HG02943 (cell line): ENCODE measurements at regions not wholly inside any gene's neighbourhood (a gene's known extent, or its start where the extent isn't known, plus 50 kb on each side); places are given as distances from the start of the nearest gene placed in this dataset.

ENCODE experiments used
- ATAC-seq: cut with Tn5 transposase; IDR thresholded peaks from one replicate; pipeline ENCODE4 v1.9.1; 2021; ENCODE audit warnings: mild to moderate bottlenecking, low read depth, moderate library complexity; ENCODE audit not compliant: unreplicated experiment

DNA sequence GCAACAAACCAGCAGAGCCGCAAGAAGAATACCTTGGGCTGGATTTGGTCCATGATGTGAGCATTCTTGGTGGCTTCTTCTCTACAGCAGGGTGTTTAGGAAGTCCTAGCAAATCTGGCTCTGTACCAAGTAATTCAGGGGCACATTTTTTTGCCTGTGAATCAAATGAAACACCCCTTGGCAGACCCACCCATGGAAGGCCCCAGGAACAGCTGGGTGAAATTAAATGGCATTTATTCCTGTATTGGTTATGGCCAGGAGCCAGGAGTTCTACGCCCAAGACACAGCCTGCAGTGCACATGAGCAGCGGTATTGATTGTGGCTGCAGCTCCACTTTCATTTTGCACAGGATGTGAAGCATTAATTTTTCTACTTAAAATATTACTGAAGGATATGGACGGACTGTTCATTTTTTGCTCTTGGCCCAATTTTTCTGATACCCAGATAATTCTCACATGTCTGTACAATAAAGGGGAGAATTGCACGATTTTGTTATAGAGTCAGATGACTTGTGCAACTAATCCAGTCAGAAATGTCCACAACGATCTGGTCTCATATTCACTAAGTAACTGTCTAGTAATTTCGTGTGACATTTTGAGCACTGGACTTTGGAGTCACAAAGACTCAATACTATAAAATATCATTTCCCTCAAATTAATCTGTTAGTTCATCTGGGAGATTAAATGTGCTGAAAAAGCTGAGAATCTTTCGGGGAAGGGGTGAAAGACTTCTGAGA is 120.7 kb upstream of the APC start:
- ATAC-seq, result no peak

GRCh38 chr5:112625246-112625645 is 112.4 kb upstream of the APC start:
- no peak for ATAC-seq

GRCh38 chr5:112625689-112626438 is 111.8 kb upstream of the APC start:
- ATAC-seq, result no peak

- ATAC-seq, result no peak
Observed at GRCh38 chr5:112626715-112627114, 111.0 kb upstream of the APC start.

DNA sequence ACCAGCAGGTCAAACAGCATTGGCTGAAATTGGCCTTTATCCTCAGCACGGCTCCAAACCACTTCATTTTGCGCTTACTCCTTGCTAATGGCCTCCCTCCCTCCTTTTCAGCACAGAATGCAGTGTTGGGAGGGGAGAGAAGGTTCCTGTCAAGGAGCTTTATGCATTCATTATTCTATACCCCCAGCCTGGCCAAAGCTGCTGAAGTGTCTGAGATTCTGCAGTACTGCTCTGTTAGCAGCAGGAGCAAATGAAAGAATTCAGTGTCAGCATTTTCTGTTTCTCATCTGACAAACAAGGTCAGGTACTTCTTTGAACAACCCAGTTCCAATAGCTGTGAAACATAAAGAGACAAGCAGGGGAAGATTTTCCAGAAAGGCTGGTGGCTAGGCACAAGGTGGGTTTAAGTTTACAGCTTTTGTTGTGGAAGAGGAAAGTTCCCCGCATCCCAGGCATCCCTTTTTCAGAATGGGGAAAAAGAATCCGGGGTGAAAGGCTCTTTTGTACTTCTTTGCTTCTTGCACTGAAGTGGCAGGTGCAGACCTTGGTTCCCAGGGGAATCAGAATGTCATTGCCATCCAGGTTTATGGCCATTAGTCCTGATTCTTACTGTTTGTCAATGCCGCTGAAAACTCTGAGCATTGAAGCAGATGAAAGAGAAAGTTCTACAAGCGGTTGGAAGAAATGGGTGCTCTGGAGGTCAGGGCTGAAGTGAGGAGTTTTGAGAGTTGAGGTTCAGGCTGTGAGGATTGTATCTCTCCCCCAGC is 109.3 kb upstream of the APC start:
- no peak for ATAC-seq

DNA sequence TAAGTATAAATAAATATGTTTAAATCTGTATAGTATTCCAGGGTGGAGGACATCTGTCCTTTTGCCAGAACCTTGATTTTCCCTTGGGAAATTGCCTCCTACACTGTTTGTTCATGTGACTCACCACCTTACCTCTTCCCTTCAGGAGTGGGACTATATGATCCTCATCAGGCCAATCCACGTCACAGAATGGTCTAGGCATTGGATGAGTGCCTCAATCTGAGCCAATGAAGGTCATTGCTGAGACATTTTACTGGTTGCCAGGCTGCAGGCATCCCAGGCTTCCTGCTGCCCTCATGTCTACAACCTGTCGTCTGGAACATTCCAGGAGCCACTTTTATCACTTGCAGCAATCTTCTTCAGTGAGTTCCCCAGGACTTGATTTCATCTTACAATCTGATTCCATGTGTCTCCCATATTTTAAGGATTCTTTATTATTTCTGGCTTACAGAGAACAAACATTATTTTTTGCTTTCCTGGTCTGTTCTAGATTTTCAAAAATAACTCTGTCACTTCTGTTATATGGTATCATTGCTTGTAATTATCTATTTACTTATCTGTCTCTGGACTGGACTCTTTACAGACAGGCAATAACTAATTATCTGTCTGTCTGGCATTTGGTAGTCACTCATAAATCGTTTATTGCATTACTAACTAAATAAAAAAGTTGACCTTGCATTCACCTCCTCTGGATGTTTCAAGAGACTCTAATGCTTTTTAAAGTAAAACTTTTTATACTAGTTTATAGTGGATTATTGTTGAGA is 107.3 kb upstream of the APC start:
- ATAC-seq, result no peak

GRCh38 chr5:112634166-112634565 is 103.5 kb upstream of the APC start:
- no peak for ATAC-seq

DNA sequence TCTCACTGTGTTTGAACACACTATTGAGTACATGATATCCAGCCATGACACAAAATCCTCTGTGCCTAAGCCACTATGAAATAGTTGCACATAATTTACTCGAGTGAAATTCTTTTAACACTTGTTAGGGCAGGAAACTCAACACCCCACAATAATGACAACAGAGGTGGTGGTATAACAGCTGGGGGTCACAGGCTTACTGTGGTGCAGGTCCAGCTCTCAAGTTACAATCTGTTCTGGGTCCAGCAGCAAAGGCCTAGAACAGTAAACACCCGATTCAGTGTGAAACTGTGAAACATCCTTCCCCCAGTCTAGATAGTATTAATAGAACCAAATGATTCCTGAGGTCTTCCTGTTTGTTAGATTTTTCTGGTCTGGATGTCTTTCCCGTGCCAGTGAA is 102.9 kb upstream of the APC start:
- no peak for ATAC-seq

DNA sequence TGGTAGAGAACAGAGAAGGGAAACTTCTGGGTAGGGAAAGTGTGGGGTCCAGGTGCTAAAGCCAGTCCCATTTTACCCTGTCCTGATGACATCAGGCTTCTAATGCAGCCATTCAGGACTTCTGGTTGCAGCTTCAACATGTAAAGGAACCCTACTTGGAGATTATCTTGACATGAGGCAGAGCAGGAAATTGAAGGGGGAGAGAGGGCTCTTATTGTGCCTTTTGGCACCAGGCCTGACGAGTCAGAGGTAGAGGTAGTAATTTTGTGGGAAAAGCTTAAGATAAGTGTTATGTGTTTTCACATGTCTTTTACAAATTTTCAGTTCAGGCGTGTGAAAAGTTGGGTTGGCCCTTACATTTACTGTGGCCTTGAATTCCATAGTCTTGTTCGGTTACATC is 102.4 kb upstream of the APC start:
- no peak for ATAC-seq

DNA sequence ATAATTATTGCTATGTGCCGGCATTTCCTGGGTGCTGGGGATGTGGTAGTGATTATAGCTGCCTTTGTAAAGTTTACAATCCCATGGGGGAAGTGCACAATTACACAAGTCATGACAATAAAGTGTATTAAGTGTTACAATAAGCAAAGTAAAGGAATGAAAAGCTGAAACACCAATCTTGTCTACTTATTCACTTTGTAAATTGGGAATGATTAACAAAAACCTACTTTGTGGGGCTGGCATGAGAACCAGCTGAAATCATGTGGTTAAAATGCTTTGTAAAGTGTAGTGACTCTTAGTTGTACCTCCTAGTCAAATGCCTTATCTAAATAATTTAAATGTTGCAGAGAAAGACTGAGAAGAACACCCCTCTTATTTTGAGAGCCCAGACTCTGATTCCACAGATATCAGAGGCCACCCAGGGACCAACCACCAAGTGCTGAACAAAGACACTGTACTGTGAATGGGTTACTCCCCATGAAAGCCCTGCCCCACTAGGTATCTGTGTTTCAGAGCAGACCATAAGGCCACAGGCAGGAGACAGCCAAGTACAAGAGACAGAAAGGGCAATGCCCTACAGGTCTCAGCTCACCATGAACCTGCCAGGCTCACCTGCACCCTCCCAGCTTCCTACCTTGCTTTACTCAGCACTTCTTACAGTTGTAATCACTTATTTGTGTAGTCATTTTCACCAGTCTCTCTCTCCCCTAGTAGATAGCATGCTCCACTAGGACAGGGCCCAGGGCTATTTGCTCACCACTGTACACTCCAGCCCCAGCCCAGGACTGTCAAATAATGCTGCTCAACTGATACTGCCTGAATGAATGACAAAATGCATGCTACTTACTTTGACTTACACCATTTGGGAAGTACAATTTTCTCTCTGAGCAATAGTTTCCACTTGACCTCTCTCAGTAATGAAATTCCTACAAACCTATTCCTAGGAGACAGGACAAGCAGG is 101.6 kb upstream of the APC start:
- ATAC-seq, result no peak

- ATAC-seq, result no peak
Observed at GRCh38 chr5:112636751-112637150, 100.9 kb upstream of the APC start.

DNA sequence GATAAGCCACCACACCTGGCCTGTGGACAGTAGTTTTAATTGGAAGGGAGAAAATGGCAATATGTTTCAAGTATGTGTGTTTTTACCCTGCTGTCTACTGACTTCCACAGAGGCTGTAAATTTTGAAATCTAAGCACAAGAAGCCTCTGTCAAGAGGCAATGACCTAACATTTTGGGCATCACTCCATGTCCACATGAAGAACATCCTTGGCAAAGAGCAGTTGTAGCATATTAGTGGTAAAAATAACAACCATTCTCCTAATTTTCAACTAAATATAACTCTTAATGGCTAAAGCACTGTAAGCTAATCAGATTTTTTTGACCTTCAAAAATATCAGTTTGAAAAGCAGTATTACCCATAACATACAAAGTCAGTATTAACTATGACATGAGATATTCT is 100.3 kb upstream of the APC start:
- no peak for ATAC-seq

DNA sequence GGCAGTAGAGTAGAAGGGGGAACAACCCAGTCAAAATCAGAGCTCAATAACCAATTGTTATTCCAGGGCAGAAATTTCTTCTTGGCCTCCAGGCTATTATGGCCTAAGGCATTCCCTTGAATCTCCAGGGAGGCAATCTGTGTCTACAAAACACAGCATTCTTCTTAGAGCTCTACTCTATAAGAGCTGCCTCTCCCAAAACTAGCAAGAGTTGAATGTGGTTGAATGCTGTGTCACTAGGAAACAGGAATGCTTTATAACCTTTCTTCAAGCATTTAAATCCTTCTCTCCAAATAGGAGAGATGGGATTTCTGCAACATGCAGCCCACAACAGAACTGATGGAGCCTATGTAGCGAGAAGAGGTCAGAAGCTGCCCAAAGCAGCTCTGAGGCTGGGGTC is 97.1 kb upstream of the APC start:
- ATAC-seq, result no peak

DNA sequence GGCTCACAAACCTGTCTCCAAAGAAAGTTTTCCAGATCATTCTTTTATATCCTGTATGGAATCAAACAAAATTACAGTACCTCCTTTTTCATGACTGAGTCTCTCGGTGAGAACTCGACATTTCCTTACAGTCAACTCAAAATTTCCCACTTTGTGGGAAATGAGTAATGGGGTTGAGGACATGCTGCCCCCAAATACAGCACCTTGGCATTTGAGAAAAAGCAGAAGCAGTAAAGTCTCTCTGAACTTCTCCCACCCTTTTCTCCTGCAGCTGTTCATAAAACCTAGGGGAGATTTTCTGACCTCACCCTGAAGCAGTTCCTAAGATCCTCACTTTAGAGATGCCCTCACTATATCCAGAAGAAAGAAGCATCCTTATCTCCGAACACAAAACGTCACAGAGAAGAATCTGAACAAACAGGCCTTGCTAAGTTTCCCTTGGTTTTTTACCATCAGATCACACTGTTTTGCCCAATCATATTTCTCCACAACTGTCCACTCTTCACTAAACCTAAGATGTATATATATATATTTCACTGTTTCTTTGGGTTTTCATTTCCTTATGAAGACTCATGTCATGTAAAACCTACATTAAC is 96.1 kb upstream of the APC start:
- no peak for ATAC-seq

GRCh38 chr5:112642885-112643284 is 94.8 kb upstream of the APC start:
- no peak for ATAC-seq

DNA sequence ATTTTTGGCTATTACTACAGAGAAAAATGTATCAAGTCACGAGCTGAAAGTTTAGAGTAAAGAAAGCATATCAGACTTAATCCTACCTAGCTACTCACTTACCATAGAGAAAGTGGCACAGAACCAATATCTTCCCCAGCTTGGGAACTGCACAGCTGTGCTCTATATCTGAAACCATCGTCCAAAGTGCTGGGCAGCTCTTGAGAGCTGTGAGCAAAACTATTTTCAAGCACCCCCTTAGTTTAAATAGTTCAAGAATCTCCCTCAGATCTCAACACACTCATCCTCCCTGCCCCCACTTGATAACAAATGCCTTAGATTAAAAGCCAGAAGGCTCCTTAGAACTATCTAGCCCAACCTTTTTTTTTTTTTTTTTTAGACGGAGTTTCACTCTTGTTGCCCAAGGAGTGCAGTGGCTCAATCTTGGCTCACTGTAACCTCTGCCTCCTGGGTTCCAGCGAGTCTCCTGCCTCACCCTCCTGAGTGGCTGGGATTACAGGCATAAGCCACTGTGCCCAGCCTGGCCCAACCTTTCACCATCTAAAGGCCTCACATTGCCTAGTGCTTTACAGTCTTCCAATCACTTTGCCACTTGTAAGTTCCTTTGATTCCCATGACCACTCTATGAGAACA is 94.2 kb upstream of the APC start:
- ATAC-seq, result no peak

DNA sequence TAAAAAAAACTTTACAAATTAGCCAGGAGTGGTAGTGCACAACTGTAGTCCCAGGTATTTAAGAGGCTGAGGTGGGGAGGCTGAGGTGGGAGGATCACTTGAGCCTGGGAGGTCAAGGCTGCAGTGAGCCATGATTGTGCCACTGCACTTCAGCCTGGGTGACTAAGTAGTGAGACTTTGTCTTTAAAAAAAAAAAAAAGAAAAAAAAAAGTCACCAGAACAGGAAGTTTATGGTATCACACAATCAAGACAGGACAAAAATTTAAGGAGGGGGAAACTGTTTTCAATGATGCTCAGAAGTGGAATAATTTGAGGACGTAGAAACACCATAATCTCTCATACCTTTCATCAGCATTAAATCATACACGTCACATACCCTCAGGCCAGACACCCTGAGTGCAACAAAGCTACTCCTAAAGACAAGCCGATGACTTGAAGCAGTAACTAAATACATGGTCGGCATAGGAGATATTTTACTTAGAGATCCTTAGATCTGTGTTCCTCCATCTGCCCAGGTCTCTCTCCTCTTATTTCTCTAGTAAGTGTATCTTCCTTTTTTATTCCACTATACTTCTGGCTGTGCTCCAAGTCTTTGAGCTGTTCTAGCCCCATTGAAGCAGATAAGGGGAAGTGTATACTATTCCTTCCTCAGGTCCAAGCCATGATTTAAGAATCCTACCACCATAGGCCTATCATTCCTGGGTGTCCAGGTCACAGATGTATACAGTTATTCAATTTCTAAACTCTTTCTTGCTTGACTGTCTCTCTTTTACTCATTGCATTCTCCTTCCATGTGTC is 91.3 kb upstream of the APC start:
- no peak for ATAC-seq

DNA sequence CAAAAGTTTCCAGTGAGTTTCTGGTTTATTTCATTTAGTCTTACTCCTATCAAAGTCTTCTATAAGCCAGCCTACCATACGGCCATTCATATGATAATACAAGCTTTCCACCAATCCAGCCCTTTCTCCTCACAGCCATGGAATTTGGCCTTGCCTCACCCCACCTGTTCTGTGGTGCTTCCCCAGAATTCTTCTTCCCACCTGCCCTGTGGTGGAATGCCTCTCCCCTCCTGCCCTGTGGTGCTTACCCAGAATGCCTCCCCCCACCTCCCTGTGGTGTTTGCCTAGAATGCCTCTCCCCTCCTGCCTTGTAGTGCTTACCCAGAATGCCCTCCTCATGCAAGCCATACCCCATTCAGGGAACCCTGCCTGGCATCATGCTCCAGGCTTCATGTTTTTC is 90.3 kb upstream of the APC start:
- ATAC-seq, result no peak
